ENCODE measurements at regions not wholly inside any gene's neighbourhood (a gene's known extent, or its start where the extent isn't known, plus 50 kb on each side); places are given as distances from the start of the nearest gene placed in this dataset.

- no peak for DNase-seq (ENCODE audit: low read depth)
Measured at GRCh38 chr4:107318078-107318477, 282.0 kb upstream of the DKK2 start.

- DNase-seq (ENCODE audit: low read depth) = no peak
Measured at GRCh38 chr4:107317611-107318010, 281.5 kb upstream of the DKK2 start.

- DNase-seq (ENCODE audit: low read depth) = no peak
Measured at GRCh38 chr4:107315584-107315983, 279.5 kb upstream of the DKK2 start.

- peak; percentile 8 for DNase-seq (ENCODE audit: low read depth)
Measured at GRCh38 chr4:107314156-107314555, 278.0 kb upstream of the DKK2 start.

- no peak for DNase-seq (ENCODE audit: low read depth)
Measured at GRCh38 chr4:107312366-107312765, 276.3 kb upstream of the DKK2 start.

GRCh38 chr4:107304699-107305286 is 268.7 kb upstream of the DKK2 start:
- DNase-seq (ENCODE audit: low read depth) = peak; percentile 8

- peak; percentile 63 for DNase-seq (ENCODE audit: low read depth)
Measured at GRCh38 chr4:107299646-107300045, 263.5 kb upstream of the DKK2 start.

- DNase-seq (ENCODE audit: low read depth) = peak; percentile 21
Measured at GRCh38 chr4:107292979-107293378, 256.9 kb upstream of the DKK2 start.

- peak; percentile 88 for DNase-seq (ENCODE audit: low read depth)
Measured at GRCh38 chr4:107283587-107284559, 247.8 kb upstream of the DKK2 start.

- DNase-seq (ENCODE audit: low read depth) = peak; percentile 63
Measured at GRCh38 chr4:107279733-107280132, 243.6 kb upstream of the DKK2 start.

GRCh38 chr4:107278791-107279483 is 242.8 kb upstream of the DKK2 start:
- no peak for DNase-seq (ENCODE audit: low read depth)

GRCh38 chr4:107276052-107276451 is 239.9 kb upstream of the DKK2 start:
- DNase-seq (ENCODE audit: low read depth) = no peak

- no peak for DNase-seq (ENCODE audit: low read depth)
Measured at GRCh38 chr4:107275225-107275624, 239.1 kb upstream of the DKK2 start.

- no peak for DNase-seq (ENCODE audit: low read depth)
Measured at GRCh38 chr4:107270614-107271013, 234.5 kb upstream of the DKK2 start.

GRCh38 chr4:107269175-107269574 is 233.1 kb upstream of the DKK2 start:
- DNase-seq (ENCODE audit: low read depth) = no peak

GRCh38 chr4:107265859-107266258 is 229.7 kb upstream of the DKK2 start:
- no peak for DNase-seq (ENCODE audit: low read depth)

GRCh38 chr4:107261241-107261874 is 225.2 kb upstream of the DKK2 start:
- peak; percentile 45 for DNase-seq (ENCODE audit: low read depth)

GRCh38 chr4:107258359-107258758 is 222.2 kb upstream of the DKK2 start:
- peak; percentile 75 for DNase-seq (ENCODE audit: low read depth)

- DNase-seq (ENCODE audit: low read depth) = peak; percentile 20
Measured at GRCh38 chr4:107255596-107255995, 219.5 kb upstream of the DKK2 start.

- no peak for DNase-seq (ENCODE audit: low read depth)
Measured at GRCh38 chr4:107255114-107255513, 219.0 kb upstream of the DKK2 start.

- no peak for DNase-seq (ENCODE audit: low read depth)
Measured at GRCh38 chr4:107253579-107254068, 217.5 kb upstream of the DKK2 start.

GRCh38 chr4:107253090-107253489 is 217.0 kb upstream of the DKK2 start:
- no peak for DNase-seq (ENCODE audit: low read depth)
